ENCODE measurements at regions not wholly inside any gene's neighbourhood (a gene's known extent, or its start where the extent isn't known, plus 50 kb on each side); places are given as distances from the start of the nearest gene placed in this dataset.

DNA sequence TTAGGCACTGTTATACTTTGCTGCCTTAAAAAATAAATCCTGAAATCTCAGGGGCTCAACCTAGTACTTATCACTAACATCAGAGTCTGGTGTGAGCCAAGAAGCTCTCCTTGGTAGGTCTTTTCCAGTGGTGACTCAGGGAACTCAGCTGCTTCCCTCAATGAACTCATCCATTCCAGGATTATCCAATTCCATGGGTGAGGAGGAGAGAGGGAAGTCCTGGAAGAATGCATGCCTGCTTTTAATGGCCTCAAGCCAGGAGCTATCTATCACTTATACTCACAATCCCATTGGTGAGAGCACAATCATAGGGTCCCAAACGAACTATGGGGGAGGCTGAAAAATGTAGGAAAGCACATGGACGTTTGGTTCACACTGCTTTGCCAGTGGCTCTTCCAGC lies 113.6 kb downstream of the POLR2M start:
- Histone ChIP-seq H3K27me3 (peaks cover 5% of the 10 kb centered on the region), H3K4me1 (no peaks in the 10 kb centered on the region), H3K4me3 (no peak overlapping the region), H3K27ac (no peak overlapping the region), H3K36me3 (no peaks in the 10 kb centered on the region), H3K9me3 (no peaks in the 10 kb centered on the region)
- DNase-seq (ENCODE audit: low spot score in 2 of 2) = no peak
- 53% methylated on average over 2 of the region's 2 CpGs for WGBS
- TF ChIP-seq POLR2AphosphoS5 (IDR thresholded peaks at IDR 0.05) = no peak

DNA sequence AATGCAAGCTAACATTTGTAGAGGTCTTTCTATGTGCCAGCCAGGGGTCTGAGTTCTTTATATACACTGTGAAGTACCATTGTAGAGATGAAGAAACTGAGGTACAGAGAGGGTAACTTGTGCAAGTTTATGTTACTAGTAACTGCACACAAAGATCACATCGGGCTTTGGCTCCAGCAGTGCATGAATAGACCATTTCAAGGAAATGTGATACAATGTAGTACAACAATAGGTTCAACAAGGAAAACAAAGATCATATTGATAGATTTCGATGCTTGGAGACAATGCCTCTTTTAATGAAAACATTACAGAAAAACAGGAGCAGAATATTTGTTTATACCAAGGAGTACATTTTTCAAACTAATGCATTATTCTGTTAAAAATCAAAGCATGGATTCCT lies 115.3 kb downstream of the POLR2M start:
- Histone ChIP-seq H3K4me3 (no peak overlapping the region), H3K27me3 (peaks cover 5% of the 10 kb centered on the region), H3K9me3 (no peaks in the 10 kb centered on the region), H3K4me1 (no peaks in the 10 kb centered on the region), H3K36me3 (no peaks in the 10 kb centered on the region), H3K27ac (no peak overlapping the region)
- TF ChIP-seq, protein P1, sequence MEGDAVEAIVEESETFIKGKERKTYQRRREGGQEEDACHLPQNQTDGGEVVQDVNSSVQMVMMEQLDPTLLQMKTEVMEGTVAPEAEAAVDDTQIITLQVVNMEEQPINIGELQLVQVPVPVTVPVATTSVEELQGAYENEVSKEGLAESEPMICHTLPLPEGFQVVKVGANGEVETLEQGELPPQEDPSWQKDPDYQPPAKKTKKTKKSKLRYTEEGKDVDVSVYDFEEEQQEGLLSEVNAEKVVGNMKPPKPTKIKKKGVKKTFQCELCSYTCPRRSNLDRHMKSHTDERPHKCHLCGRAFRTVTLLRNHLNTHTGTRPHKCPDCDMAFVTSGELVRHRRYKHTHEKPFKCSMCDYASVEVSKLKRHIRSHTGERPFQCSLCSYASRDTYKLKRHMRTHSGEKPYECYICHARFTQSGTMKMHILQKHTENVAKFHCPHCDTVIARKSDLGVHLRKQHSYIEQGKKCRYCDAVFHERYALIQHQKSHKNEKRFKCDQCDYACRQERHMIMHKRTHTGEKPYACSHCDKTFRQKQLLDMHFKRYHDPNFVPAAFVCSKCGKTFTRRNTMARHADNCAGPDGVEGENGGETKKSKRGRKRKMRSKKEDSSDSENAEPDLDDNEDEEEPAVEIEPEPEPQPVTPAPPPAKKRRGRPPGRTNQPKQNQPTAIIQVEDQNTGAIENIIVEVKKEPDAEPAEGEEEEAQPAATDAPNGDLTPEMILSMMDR (IDR thresholded peaks at IDR 0.05) = no peak
- TF ChIP-seq POLR2AphosphoS5 (IDR thresholded peaks at IDR 0.05) (no peak), EP300 (IDR thresholded peaks at IDR 0.05) (no peak), POLR2A (IDR thresholded peaks at IDR 0.05) (no peak)
- WGBS = 68% methylated on average over 2 of the region's 2 CpGs
- no peak for DNase-seq (ENCODE audit: low spot score in 2 of 2)

DNA sequence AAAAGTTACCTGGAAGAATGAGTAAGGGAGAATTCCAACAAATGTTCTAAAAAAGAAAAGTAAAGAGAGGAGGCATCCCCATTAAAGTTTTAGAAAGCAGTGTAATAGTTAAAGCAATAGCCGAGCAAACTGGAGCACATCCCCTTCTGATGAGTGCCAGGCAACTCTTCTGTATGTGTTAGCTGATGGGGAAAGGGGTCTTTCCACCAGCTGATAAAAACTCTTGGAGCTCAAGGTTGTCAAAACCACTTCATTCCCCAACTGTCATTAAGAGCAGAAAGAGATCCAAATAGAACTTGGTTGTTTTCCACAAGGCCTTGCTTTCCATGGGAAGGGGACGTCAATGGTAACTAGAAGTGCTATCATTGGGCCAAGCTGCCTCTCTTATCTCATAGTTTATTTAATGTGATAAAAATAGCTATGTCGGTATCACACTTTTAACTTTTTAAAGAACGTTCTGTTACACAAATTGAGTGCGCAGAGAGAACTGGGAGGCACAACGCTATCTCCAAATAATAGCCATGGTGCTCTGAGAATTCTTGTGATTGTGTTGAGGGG lies 116.9 kb downstream of the POLR2M start:
- H3K27me3 ChIP-seq = peaks cover 6% of the 10 kb centered on the region
- TF ChIP-seq POLR2AphosphoS5 (IDR thresholded peaks at IDR 0.05) = no peak
- no peak for TF ChIP-seq EP300 (IDR thresholded peaks at IDR 0.05)
- TF ChIP-seq POLR2A (IDR thresholded peaks at IDR 0.05) = no peak
- TF ChIP-seq, protein P1 (IDR thresholded peaks at IDR 0.05) = no peak
- H3K27ac ChIP-seq = no peak overlapping the region
- H3K4me1 ChIP-seq = no peaks in the 10 kb centered on the region
- no peak for DNase-seq (ENCODE audit: low spot score in 2 of 2)
- no peaks in the 10 kb centered on the region for H3K36me3 ChIP-seq
- no peaks in the 10 kb centered on the region for H3K9me3 ChIP-seq
- no peak overlapping the region for H3K4me3 ChIP-seq
- WGBS = 86% methylated on average over 6 of the region's 6 CpGs

DNA sequence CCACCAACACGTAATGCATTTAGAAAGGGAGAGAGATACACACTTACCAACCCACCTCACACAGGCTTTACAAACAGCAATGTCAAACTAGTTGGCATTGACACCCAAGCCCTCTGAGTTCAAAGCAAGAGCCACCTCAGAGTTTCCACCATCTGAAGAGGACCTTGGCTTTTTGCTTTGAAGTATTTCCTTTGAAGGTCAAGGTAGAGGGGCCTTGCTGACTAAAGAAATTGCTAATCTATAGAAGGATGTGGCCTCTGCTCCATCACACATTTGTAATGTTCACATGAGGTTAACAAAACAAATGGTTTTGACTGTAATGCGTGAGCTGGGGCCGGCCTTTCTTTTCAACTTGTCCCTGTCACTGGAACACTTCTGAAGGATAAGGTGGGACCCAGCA lies 117.7 kb downstream of the POLR2M start:
- WGBS = 99% methylated on average over 3 of the region's 3 CpGs
- no peak overlapping the region for H3K27ac ChIP-seq

DNA sequence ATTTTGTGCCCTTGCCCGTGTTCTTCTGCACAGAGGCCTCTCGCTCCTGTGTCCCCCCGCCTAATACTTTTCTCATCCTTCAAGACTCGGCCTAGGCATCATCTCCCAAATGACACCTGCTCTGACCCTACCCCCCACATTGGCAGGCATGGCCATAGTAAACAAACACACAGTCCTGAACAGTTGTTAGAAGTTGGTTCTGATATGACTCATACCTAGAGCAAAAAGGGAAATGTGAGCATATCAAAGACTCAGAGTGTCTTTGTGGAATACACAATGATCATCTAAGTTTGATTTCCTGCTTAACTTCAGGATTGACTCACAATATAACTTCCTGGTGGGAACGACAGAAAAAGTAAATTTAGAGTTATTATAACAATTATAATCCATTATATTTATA lies 120.5 kb downstream of the POLR2M start:
- H3K4me1 ChIP-seq = no peaks in the 10 kb centered on the region
- H3K27ac ChIP-seq = no peak overlapping the region
- H3K36me3 ChIP-seq = no peaks in the 10 kb centered on the region
- H3K4me3 ChIP-seq = no peak overlapping the region
- H3K27me3 ChIP-seq = peaks cover 3% of the 10 kb centered on the region
- DNase-seq (ENCODE audit: low spot score in 2 of 2) = no peak
- 85% methylated on average over 5 of the region's 5 CpGs for WGBS
- no peaks in the 10 kb centered on the region for H3K9me3 ChIP-seq
- no peak for TF ChIP-seq POLR2A (IDR thresholded peaks at IDR 0.05)
- no peak for TF ChIP-seq POLR2AphosphoS5 (IDR thresholded peaks at IDR 0.05)
- TF ChIP-seq EP300 (IDR thresholded peaks at IDR 0.05) = no peak

More for the DNA sequence above, 117.7 kb downstream of the POLR2M start:
- peaks cover 8% of the 10 kb centered on the region for H3K27me3 ChIP-seq
- H3K9me3 ChIP-seq = no peaks in the 10 kb centered on the region
- TF ChIP-seq EP300 (IDR thresholded peaks at IDR 0.05) = no peak
- TF ChIP-seq POLR2AphosphoS5 (IDR thresholded peaks at IDR 0.05) = no peak
- DNase-seq (ENCODE audit: low spot score in 2 of 2) = no peak
- H3K4me3 ChIP-seq = no peak overlapping the region
- no peaks in the 10 kb centered on the region for H3K4me1 ChIP-seq
- H3K36me3 ChIP-seq = no peaks in the 10 kb centered on the region

DNA sequence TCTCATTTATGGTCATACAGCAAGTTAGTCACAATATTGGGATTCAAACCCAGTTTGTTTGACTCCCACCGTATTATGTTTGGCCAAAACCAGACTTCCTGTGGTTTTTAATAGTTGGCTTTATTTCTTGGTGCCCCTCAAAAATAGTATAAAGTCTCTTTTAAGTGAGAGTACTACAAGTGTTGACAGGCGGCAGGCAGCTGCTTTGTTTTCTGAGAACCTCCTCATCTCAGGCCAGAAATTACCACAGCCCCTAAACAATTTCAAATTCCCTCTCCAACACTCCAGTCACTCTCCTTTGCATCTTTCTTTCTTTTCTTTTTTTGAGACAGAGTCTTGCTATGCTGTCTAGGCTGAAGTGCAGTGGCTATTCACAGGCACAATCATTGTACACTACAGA lies 121.5 kb downstream of the POLR2M start:
- Histone ChIP-seq H3K36me3 (no peaks in the 10 kb centered on the region), H3K27me3 (peaks cover 3% of the 10 kb centered on the region), H3K4me1 (no peaks in the 10 kb centered on the region), H3K27ac (no peak overlapping the region), H3K9me3 (no peaks in the 10 kb centered on the region), H3K4me3 (no peak overlapping the region)
- TF ChIP-seq EP300 (IDR thresholded peaks at IDR 0.05) = no peak
- no peak for TF ChIP-seq POLR2AphosphoS5 (IDR thresholded peaks at IDR 0.05)
- TF ChIP-seq POLR2A (IDR thresholded peaks at IDR 0.05) = no peak
- TF ChIP-seq, protein P1 (IDR thresholded peaks at IDR 0.05) = no peak
- 73% methylated on average over 2 of the region's 2 CpGs for WGBS
- DNase-seq (ENCODE audit: low spot score in 2 of 2) = no peak

DNA sequence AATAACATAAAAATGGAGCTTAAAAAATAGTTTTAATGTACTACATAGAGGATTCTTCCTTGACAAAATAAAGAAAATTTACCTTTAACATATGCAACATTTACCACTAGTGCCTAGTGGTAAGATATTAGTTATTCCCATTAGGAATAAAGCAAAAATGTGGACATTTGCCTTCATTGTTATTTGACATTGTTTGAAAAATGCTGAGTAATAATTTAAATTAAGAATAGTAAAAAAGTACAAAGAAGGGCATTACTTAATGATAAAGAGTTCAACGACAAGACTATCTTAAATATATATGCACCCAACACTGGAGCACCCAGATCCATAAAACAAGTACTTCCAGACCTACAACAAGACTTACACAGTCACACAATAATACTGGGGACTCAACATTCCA lies 125.7 kb downstream of the POLR2M start:
- H3K36me3 ChIP-seq = no peaks in the 10 kb centered on the region
- TF ChIP-seq, protein P1 (IDR thresholded peaks at IDR 0.05) = no peak
- TF ChIP-seq EP300 (IDR thresholded peaks at IDR 0.05) (no peak), POLR2A (IDR thresholded peaks at IDR 0.05) (no peak), POLR2AphosphoS5 (IDR thresholded peaks at IDR 0.05) (no peak)
- no peak overlapping the region for H3K27ac ChIP-seq
- no peaks in the 10 kb centered on the region for H3K9me3 ChIP-seq
- WGBS = 97% methylated on average over 1 of the region's 1 CpG
- H3K4me3 ChIP-seq = no peak overlapping the region
- H3K4me1 ChIP-seq = no peaks in the 10 kb centered on the region
- H3K27me3 ChIP-seq = peaks cover 3% of the 10 kb centered on the region
- no peak for DNase-seq (ENCODE audit: low spot score in 2 of 2)
